SK-N-SH (cell line): ENCODE measurements at regions not wholly inside any gene's neighbourhood (a gene's known extent, or its start where the extent isn't known, plus 50 kb on each side); places are given as distances from the start of the nearest gene placed in this dataset.
"Not testable (repeated sequence)": the region's sequence is repeated elsewhere in the genome, so short reads cannot be mapped to it uniquely, and the experiment has no call there.

Source experiments
- CTCF ChIA-PET: fragments of 300-600, 350-600 bp; formaldehyde crosslinking; extraction: SDS; loops from one replicate; lab custom pipeline; 2021; lab: Yijun Ruan, JAX
- POLR2A ChIA-PET: fragments of 350-600 bp; sonication (Branson Sonifier 250); formaldehyde crosslinking; extraction: SDS; loops from one replicate; lab custom pipeline; 2020; ENCODE audit warnings: antibody characterized with exemption, inconsistent platforms; lab: Yijun Ruan, JAX
- DNase-seq: peaks from one replicate; pipeline ENCODE4 v3.0.0; 2012
- H2AFZ ChIP-seq: fragments of 200-600 bp; sonication (generic); 2 replicates; pipeline ENCODE4 v1.8.1; 2016; ENCODE audit warnings: antibody characterized with exemption, mild to moderate bottlenecking, low read depth
- H3F3A ChIP-seq: fragments of 200-600 bp; sonication (generic); replicated peaks from 2 replicates; pipeline ENCODE3; 2016; ENCODE audit warnings: antibody characterized with exemption, mild to moderate bottlenecking; ENCODE audit not compliant: insufficient read depth
- H3K27ac ChIP-seq, 2 experiments: fragments of 200-500 bp in 1 of 2; fragments of 200-600 bp in 1 of 2; sonication (Bioruptor generic) in 1 of 2; sonication (generic), shearing (Covaris generic) in 1 of 2; 2 replicates each; pipeline versions ENCODE4 v1.5.1 to v1.6.1; 2014 to 2016; ENCODE audit warnings: low read depth in 2 of 2, inconsistent platforms in 1 of 2, low read length in 1 of 2, mild to moderate bottlenecking in 1 of 2, mixed read lengths in 1 of 2
- H3K27me3 ChIP-seq: fragments of 200-600 bp; sonication (generic), shearing (Covaris generic); 2 replicates; pipeline ENCODE4 v1.6.1; 2016; ENCODE audit warnings: mixed run types; ENCODE audit not compliant: insufficient read depth
- H3K36me3 ChIP-seq, 2 experiments: fragments of 200-500 bp in 1 of 2; fragments of 200-600 bp in 1 of 2; sonication (Bioruptor generic) in 1 of 2; sonication (generic) in 1 of 2; replicated peaks in 1 of 2; 2 replicates each; pipeline versions ENCODE3 to v1.5.1; 2014 to 2016; ENCODE audit warnings: low read length in 1 of 2, mild to moderate bottlenecking in 1 of 2; ENCODE audit not compliant: insufficient read depth in 2 of 2, control insufficient read depth in 1 of 2
- H3K4me1 ChIP-seq, 2 experiments: fragments of 200-500 bp in 1 of 2; fragments of 200-600 bp in 1 of 2; sonication (Bioruptor generic) in 1 of 2; sonication (generic), shearing (Covaris generic) in 1 of 2; 2 replicates each; pipeline versions ENCODE4 v1.5.1 to v1.6.1; 2014 to 2016; ENCODE audit warnings: low read depth in 1 of 2, low read length in 1 of 2, mixed run types in 1 of 2; ENCODE audit not compliant: insufficient read depth in 2 of 2, control insufficient read depth in 1 of 2
- H3K4me2 ChIP-seq: fragments of 200-600 bp; sonication (generic), shearing (Covaris generic); 2 replicates; pipeline ENCODE4 v1.6.1; 2017; ENCODE audit warnings: mixed run types
- H3K4me3 ChIP-seq, 2 experiments: fragments of 200-500 bp in 1 of 2; fragments of 200-600 bp in 1 of 2; sonication (Bioruptor generic) in 1 of 2; sonication (generic), shearing (Covaris generic) in 1 of 2; 2 replicates each; pipeline versions ENCODE4 v1.5.1 to v1.8.1; 2014 to 2016; ENCODE audit warnings: low read depth in 2 of 2, inconsistent platforms in 1 of 2, low read length in 1 of 2, mild to moderate bottlenecking in 1 of 2, mixed read lengths in 1 of 2, moderate library complexity in 1 of 2
- H3K79me2 ChIP-seq: fragments of 200-600 bp; sonication (generic); 2 replicates; pipeline ENCODE4 v1.8.1; 2017; ENCODE audit warnings: mild to moderate bottlenecking; ENCODE audit not compliant: insufficient read depth
- H3K9ac ChIP-seq: fragments of 200-600 bp; sonication (generic); 2 replicates; pipeline ENCODE4 v1.6.1; 2017; ENCODE audit warnings: mixed run types
- H3K9me2 ChIP-seq: fragments of 200-600 bp; sonication (generic); 2 replicates; pipeline ENCODE4 v1.6.1; 2017; ENCODE audit warnings: mixed run types
- H3K9me3 ChIP-seq: fragments of 200-600 bp; sonication (generic); 2 replicates; pipeline ENCODE4 v1.6.1; 2017; ENCODE audit warnings: mixed run types, mild to moderate bottlenecking, moderate library complexity
- H4K20me1 ChIP-seq: fragments of 200-600 bp; sonication (generic); 2 replicates; pipeline ENCODE4 v1.6.1; 2017; ENCODE audit warnings: mild to moderate bottlenecking, mixed run types; ENCODE audit not compliant: insufficient read depth
- FOSL2 ChIP-seq: IDR thresholded peaks from 2 replicates; pipeline ENCODE4 v1.4.0; 2012; ENCODE audit warnings: low read depth, mild to moderate bottlenecking, moderate library complexity, borderline replicate concordance
- JUND ChIP-seq: IDR thresholded peaks from 2 replicates; pipeline ENCODE4 v1.4.0; 2012
- TCF12 ChIP-seq: IDR thresholded peaks from 2 replicates; pipeline ENCODE4 v1.4.0; 2012
- WGBS: methylation state at CpG from one replicate; pipeline ENCODE4 v1.1.6; 2017; ENCODE audit warnings: low lambda C conversion rate; 5-methylcytosine and 5-hydroxymethylcytosine counted together

GRCh38 chr2:87454421-87454820, 293.5 kb upstream of the PLGLB2 start:
- H3K9me2 ChIP-seq, H3K27me3 ChIP-seq, DNase-seq, CTCF ChIA-PET, POLR2A ChIA-PET, H3F3A ChIP-seq, H3K36me3 ChIP-seq, H4K20me1 ChIP-seq, H2AFZ ChIP-seq, H3K4me3 ChIP-seq, H3K9me3 ChIP-seq: not testable (repeated sequence)
- Histone ChIP-seq H3K4me2 (peak overlapping the region; percentile 52; the same call in 1 of the 2 replicates), H3K79me2 (peaks cover 13% of the 10 kb centered on the region), H3K9ac (peak overlapping the region; percentile 67; the same call in 1 of the 2 replicates), H3K4me1 (peaks cover 0 to 10% of the 10 kb centered on the region in 2 experiments; a peak in 3 of 4 replicates), H3K27ac (peak overlapping the region; percentile 60 to 95; a peak in 3 of 4 replicates)
- WGBS = 36% methylated on average over 2 of the region's 2 CpGs
- TF ChIP-seq TCF12 = 0 out of 2 replicates have a peak, but pooled peaks have one; percentile 29

- Histone ChIP-seq H4K20me1 (peaks cover 14% of the 10 kb centered on the region), H3K79me2 (peaks cover 14% of the 10 kb centered on the region), H3K4me2 (peak overlapping the region; percentile 70), H3K4me1 (peaks cover 0 to 10% of the 10 kb centered on the region in 2 experiments; a peak in 3 of 4 replicates), H3K9ac (peak overlapping the region; percentile 92), H3K4me3 (peak overlapping the region in 1 of 2 experiments; percentile 38; a peak in 1 of 4 replicates), H3K27ac (peak overlapping the region in 1 of 2 experiments; percentile 82; a peak in 3 of 4 replicates)
- DNase-seq, CTCF ChIA-PET, POLR2A ChIA-PET, H2AFZ ChIP-seq, H3K9me3 ChIP-seq, H3K9me2 ChIP-seq, H3K36me3 ChIP-seq, H3F3A ChIP-seq, H3K27me3 ChIP-seq: not testable (repeated sequence)
- TF ChIP-seq JUND (peak; percentile 21; the same call in 1 of the 2 replicates), FOSL2 (0 out of 2 replicates have a peak, but pooled peaks have one; percentile 12)
- 0% methylated on average over 9 of the region's 13 CpGs for WGBS
These were observed 292.6 kb upstream of the PLGLB2 start for GRCh38 chr2:87455209-87455853.

- 3% methylated on average over 5 of the region's 9 CpGs for WGBS
- H4K20me1 ChIP-seq = peaks cover 15% of the 10 kb centered on the region
- H3K9me2 ChIP-seq, DNase-seq, H3K27me3 ChIP-seq, H3K9me3 ChIP-seq, H3K36me3 ChIP-seq, POLR2A ChIA-PET, CTCF ChIA-PET, H2AFZ ChIP-seq, H3F3A ChIP-seq: not testable (repeated sequence)
- H3K9ac ChIP-seq = peak overlapping the region; percentile 92
- peaks cover 14% of the 10 kb centered on the region for H3K79me2 ChIP-seq
- H3K4me3 ChIP-seq = peak overlapping the region in 1 of 2 experiments; percentile 38; a peak in 1 of 4 replicates
- H3K4me1 ChIP-seq = peaks cover 0 to 10% of the 10 kb centered on the region in 2 experiments; a peak in 3 of 4 replicates
- peak overlapping the region in 1 of 2 experiments; percentile 82; a peak in 3 of 4 replicates for H3K27ac ChIP-seq
- peak overlapping the region; percentile 70 for H3K4me2 ChIP-seq
These were observed 292.0 kb upstream of the PLGLB2 start for GRCh38 chr2:87455854-87456249.

GRCh38 chr2:87456477-87457128, 291.3 kb upstream of the PLGLB2 start:
- peaks cover 16% of the 10 kb centered on the region for H3K79me2 ChIP-seq
- peaks cover 20% of the 10 kb centered on the region for H4K20me1 ChIP-seq
- H3K36me3 ChIP-seq, H3K9me2 ChIP-seq, H3K27me3 ChIP-seq, POLR2A ChIA-PET, H2AFZ ChIP-seq, CTCF ChIA-PET, H3K9me3 ChIP-seq, DNase-seq, H3F3A ChIP-seq: not testable (repeated sequence)
- H3K27ac ChIP-seq = peak overlapping the region; percentile 16 to 90; a peak in 3 of 4 replicates
- WGBS = 0% methylated on average over 5 of the region's 17 CpGs
- H3K4me2 ChIP-seq = peak overlapping the region; percentile 78
- H3K9ac ChIP-seq = peak overlapping the region; percentile 92
- peak overlapping the region; percentile 43 to 74; a peak in 3 of 4 replicates for H3K4me3 ChIP-seq
- peaks cover 0 to 10% of the 10 kb centered on the region in 2 experiments; a peak in 3 of 4 replicates for H3K4me1 ChIP-seq

GRCh38 chr2:87457129-87457499, 290.8 kb upstream of the PLGLB2 start:
- DNase-seq, H3K36me3 ChIP-seq, H3K4me1 ChIP-seq, H2AFZ ChIP-seq, CTCF ChIA-PET, H3F3A ChIP-seq, H3K9me3 ChIP-seq, POLR2A ChIA-PET, H3K9ac ChIP-seq, H3K9me2 ChIP-seq, H3K27ac ChIP-seq, H3K4me3 ChIP-seq, H3K27me3 ChIP-seq: not testable (repeated sequence)
- Histone ChIP-seq H4K20me1 (peaks cover 25% of the 10 kb centered on the region), H3K4me2 (peak overlapping the region; percentile 24; the same call in 1 of the 2 replicates), H3K79me2 (peaks cover 21% of the 10 kb centered on the region)
- 20% methylated on average over 1 of the region's 8 CpGs for WGBS

- H3K36me3 ChIP-seq, H3K4me1 ChIP-seq, H3F3A ChIP-seq, H2AFZ ChIP-seq, CTCF ChIA-PET, H3K27me3 ChIP-seq, H3K9me2 ChIP-seq, POLR2A ChIA-PET, H3K9me3 ChIP-seq, H3K4me3 ChIP-seq, H3K9ac ChIP-seq, DNase-seq: not testable (repeated sequence)
- Histone ChIP-seq H3K79me2 (peaks cover 23% of the 10 kb centered on the region), H4K20me1 (peaks cover 33% of the 10 kb centered on the region), H3K4me2 (peak overlapping the region; percentile 65; the same call in 1 of the 2 replicates), H3K27ac (peak overlapping the region in 1 of 2 experiments; percentile 59; a peak in 1 of 4 replicates)
- WGBS = no CpG with 5 or more reads among the region's 3 CpGs
These were observed 288.9 kb upstream of the PLGLB2 start for GRCh38 chr2:87458938-87459337.
